Superior temporal gyrus (tissue), 1 donor: ENCODE measurements at regions not wholly inside any gene's neighbourhood (a gene's known extent, or its start where the extent isn't known, plus 50 kb on each side); places are given as distances from the start of the nearest gene placed in this dataset.
A peak's percentile ranks its signal among the peaks of the same experiment; 100 is the strongest.

Experiments
- DNase-seq: peaks from one replicate; pipeline ENCODE4 v3.0.0-alpha.2; 2016; ENCODE audit errors: extremely low spot score

- no peak for DNase-seq
Observed at GRCh38 chr1:82221721-82222120, 421.0 kb downstream of the ADGRL2 start.

DNA sequence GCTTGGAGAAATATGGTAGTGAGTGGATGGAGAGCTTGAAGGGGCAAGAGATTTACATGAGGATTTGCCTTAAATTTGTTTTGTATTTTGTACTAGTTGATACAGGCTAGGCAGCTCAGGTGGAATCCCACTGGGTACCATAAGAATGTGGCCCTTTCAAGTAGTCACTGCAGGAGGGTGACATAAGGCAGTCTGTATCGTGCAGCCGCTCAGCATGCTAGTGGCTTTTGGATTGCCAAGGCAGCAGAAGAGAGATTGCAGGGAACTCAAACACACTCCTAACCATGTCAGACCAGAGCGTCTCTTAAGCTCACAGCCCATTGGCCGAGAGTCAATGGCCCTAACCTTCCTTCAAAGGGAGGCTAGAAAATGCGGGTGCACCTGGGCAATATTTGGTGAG lies 420.0 kb downstream of the ADGRL2 start:
- DNase-seq = no peak

- no peak for DNase-seq
Observed at GRCh38 chr1:82219841-82220240, 419.1 kb downstream of the ADGRL2 start.

- no peak for DNase-seq
Observed at GRCh38 chr1:82218846-82219245, 418.1 kb downstream of the ADGRL2 start.

- DNase-seq = no peak
Observed at GRCh38 chr1:82215853-82216175, 415.1 kb downstream of the ADGRL2 start.

- DNase-seq = no peak
Observed at GRCh38 chr1:82215056-82215852, 414.5 kb downstream of the ADGRL2 start.

- no peak for DNase-seq
Observed at GRCh38 chr1:82214606-82215005, 413.9 kb downstream of the ADGRL2 start.

DNA sequence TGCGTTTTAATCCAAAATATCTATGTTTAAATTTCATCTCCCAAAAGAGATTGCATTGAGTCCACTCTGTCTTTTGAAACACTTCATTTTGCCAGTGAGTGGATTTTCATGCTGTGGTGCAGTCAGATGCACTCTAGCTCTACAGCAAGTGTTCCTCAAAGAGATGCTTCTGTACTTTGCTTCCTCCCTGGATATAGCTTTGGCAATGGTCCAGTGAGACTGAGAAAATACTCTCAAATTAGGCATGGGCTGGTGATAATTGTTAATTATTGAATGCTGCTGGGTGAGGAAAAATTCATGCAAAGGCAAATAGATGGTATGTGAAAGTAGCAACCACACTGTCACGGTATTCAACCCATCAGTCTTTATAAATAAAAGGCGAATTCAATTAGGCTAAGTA lies 396.9 kb downstream of the ADGRL2 start:
- no peak for DNase-seq

DNA sequence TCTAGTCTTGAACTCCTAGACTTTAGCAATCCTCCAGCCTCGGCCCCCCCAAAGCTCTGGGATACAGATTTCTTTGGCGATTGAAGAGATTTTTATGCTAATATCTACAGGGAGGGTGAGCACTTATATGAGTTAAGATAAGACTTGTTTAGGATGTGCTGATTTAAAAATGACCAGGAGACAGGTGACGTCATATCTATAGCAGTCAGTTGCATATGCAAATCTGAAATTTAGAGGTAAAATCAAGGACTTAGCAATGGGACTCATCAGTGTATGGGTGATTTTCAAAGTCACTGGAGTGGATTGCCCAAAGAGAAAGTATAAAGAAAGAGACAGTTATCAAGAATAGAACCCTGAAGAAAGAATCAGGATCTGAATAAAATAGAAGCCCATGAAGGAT lies 394.5 kb downstream of the ADGRL2 start:
- no peak for DNase-seq

- DNase-seq = no peak
Observed at GRCh38 chr1:82185084-82185483, 384.4 kb downstream of the ADGRL2 start.

- DNase-seq = no peak
Observed at GRCh38 chr1:82181846-82182245, 381.1 kb downstream of the ADGRL2 start.

DNA sequence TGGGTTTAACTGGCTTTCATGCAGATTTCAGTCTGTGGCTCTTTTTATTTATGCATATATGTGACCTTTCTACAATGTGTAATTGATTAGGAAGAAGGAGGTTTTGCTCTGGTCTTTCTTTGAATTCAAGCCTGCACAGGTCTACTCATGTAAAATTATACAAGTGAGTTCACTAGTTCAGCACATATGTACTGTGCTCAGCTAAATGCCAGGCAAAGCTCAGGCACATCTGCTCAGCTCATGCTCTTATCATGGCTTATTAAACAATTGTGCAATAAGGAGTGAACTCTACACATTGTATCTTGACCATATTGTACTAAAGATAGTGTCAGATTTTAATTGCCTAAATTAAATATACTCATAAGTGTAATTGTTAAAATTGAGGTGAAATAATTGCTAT lies 378.4 kb downstream of the ADGRL2 start:
- no peak for DNase-seq

DNA sequence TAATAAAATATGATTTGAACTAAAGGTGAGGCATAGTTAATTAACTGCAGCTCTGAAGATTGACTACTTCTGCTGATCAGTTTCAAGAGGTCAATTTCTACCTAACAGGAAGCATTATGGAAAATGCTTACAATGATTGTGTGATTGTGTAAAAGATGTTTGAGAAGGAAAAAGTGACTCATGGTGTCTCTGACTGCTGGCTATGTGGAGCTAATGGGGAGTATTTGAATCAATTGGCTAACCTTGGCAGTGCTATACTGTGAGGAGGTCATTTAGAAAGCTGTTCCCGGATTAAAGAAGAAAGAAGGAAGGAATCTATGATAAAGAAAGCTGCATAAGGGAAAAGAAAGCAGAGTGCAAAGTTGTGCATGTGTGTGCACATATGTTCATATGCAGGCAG lies 376.5 kb downstream of the ADGRL2 start:
- no peak for DNase-seq

DNA sequence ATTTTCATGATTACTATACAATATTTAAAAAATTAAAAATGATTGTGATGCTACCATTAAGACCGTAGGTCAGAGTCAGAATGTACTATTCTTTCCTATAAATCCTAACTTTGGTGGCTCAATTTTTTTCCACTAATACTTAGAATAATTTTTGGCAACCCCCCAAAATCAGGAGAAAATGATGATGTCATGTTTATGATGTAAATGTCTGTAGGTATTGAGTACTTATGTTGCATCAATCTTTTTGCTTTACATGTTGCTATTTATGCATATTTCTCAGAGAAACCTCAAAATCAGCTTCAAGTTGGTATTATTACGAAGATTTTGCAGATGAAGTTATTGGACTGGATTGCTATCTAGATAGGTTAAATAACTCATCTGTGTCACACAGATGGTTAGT lies 371.2 kb downstream of the ADGRL2 start:
- DNase-seq = no peak

DNA sequence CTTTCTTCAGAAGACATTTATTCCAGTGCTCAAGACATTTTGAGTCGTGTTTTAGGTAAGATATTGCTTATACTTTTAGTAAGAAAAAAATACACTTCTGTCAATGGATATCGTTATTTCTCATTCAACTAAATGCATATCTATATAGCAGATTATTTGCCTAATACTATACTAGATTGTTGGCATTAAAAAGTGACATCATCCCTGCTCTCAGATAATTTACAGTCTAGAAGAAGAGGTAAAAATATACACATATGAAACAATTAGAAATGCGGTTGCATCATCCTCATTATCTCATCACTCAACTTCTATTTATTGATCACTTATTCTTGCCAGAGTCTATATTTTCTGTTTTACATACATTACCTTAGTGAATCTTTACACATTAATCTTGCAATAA lies 367.7 kb downstream of the ADGRL2 start:
- no peak for DNase-seq

- no peak for DNase-seq
Observed at GRCh38 chr1:82165304-82165703, 364.6 kb downstream of the ADGRL2 start.

DNA sequence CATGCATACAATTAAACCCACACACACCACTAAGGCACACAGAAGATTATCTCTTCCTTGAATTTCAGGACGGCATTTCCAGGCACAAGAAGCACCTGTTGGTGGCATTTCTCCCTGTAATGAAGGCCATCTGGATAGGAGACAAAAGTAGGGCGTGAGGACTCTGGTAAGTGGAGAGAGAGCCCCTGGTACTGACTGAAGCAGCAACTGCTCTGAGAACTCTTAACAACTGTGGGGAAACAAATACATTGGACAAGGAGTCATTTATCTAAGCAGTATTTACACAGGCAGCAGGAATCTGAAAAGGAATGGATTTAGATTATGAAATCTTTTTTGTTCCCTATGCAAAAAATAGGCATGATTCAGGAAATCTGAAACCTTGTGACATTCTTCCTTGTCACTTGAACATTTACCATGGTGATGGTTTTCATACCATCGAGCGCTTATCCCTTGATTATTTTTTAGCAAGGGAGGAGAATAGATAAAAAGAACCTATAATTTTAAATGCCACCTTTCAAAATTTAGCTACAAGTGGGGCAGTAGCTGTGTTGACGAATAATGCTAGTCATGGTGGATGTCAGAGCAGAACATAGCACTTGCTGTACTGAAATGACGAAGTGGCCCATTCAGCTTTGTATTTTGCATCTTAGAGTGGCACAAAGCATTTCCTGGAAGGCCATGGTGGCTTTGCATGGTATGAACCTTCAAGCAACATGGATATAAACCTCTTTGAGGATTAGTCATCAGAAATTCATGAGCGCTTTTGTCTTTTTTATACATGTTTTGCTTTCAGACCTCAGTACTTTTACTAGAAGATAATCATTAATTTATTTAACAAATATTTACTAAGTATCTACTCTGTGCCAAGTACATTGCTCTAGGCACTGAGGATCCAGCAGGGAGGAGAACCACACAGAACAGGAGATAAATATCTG lies 362.0 kb downstream of the ADGRL2 start:
- DNase-seq = peak; percentile 25

- peak; percentile 15 for DNase-seq
Observed at GRCh38 chr1:82161700-82162141, 361.0 kb downstream of the ADGRL2 start.

- no peak for DNase-seq
Observed at GRCh38 chr1:82160903-82161302, 360.2 kb downstream of the ADGRL2 start.

- DNase-seq = peak; percentile 14
Observed at GRCh38 chr1:82160036-82160435, 359.3 kb downstream of the ADGRL2 start.

- DNase-seq = no peak
Observed at GRCh38 chr1:82158981-82159380, 358.2 kb downstream of the ADGRL2 start.

DNA sequence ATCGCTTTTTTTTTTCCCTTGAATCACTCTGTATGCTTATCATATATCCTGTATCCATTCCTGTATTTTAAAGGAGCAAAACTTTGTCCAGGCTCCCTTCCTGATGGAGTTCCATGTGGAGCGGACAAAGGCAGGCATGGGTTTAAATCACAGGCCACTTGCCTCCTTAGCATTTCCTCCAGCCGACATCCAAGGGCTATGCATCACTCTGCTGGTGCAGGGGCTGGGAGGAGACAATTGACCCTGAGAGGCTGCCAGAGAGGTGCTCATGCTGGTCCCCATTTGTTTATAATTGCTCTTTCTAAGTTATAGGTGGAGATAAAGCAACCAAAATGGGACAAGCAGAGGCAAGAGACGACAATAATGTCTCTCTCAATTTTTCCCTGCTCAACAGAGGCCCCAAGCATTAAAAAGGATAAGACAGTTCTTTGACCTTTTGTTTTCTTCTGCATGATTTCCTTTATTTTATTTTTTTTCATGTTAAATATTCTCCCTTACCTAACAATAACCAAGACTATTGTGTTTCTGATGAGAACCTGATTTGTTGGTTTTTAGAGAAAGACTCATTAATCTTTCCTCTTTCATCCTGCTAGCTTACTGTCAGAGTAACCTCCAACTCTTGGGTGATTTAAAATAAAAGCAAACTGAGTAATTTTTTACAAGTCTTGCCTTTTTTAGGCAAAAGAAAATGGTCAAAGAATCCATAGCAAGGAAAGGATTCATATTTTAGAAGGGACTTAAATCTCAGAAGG lies 353.7 kb downstream of the ADGRL2 start:
- DNase-seq = no peak
